ENCODE measurements at regions not wholly inside any gene's neighbourhood (a gene's known extent, or its start where the extent isn't known, plus 50 kb on each side); places are given as distances from the start of the nearest gene placed in this dataset.
"Not testable (repeated sequence)": the region's sequence is repeated elsewhere in the genome, so short reads cannot be mapped to it uniquely, and the experiment has no call there.

DNA sequence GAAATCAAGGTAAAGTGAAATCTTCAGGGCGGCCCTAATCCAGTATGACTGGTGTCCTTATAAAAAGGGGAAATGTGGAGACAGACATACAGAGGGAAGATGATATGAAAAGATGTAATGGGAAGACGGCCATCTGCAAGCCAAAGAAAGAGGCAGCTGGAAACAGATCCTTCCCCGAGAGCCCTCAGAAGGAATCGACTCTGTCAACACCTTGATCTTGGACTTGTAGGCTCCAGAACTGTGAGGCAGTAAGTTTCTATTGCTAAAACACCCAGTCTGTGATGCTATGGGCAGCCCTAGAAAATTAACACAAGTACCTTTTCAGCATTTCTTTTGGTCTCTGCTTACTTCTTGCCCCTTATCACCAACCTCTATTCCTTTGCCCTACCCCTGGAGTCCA lies 174.7 kb upstream of the TPM1 start:
- H3K9me3 ChIP-seq (ENCODE audit: insufficient read depth, low read length) = no peaks in the 10 kb centered on the region
- no peaks in the 10 kb centered on the region for H4K20me1 ChIP-seq (ENCODE audit: insufficient read depth, low read length)
- no peaks in the 10 kb centered on the region for H3K36me3 ChIP-seq (replicated peaks; ENCODE audit: low read depth, low read length)
- H2AFZ ChIP-seq (ENCODE audit: low read depth, low read length) = no peak overlapping the region
- peaks cover 14% of the 10 kb centered on the region; the same call in 1 of the 2 replicates for H3K27me3 ChIP-seq (ENCODE audit: low read depth, low read length)
- no peak overlapping the region for H3K27ac ChIP-seq (ENCODE audit: low read length)
- H3K4me1 ChIP-seq (ENCODE audit: low read length) = no peaks in the 10 kb centered on the region
- no peak overlapping the region for H3K4me2 ChIP-seq (ENCODE audit: low read length)
- H3K79me2 ChIP-seq (ENCODE audit: low read length) = no peaks in the 10 kb centered on the region
- no peak overlapping the region for H3K9ac ChIP-seq (ENCODE audit: low read length)
- no peak overlapping the region for H3K4me3 ChIP-seq (ENCODE audit: low read length)
- TF ChIP-seq CTCF (IDR thresholded peaks at IDR 0.05; ENCODE audit: low read depth, low read length) (no peak), EZH2phosphoT487 (IDR thresholded peaks at IDR 0.05; ENCODE audit: low read depth) (no peak)

DNA sequence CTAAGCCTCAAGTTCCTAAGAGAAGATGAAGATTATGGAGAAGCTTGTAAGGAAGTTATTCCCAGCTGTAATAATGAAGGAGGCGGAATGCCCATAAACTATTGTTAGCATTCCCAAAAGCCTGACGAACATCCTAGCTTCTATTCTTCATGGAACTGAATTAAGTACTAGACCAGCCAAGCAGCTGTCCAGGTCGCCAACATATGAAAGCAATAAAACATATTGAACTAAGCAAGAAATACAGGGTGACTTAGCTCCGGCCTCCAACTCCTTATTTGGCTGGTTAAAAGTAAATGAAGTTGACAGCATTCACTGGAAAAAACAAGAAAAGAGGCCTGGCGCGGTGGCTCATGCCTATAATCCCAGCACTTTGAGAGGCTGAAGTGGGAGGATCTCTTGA lies 174.0 kb upstream of the TPM1 start:
- Histone ChIP-seq H3K4me2 (ENCODE audit: low read length) (no peak overlapping the region), H3K27ac (ENCODE audit: low read length) (no peak overlapping the region), H3K4me1 (ENCODE audit: low read length) (no peaks in the 10 kb centered on the region), H4K20me1 (ENCODE audit: insufficient read depth, low read length) (no peaks in the 10 kb centered on the region), H3K27me3 (ENCODE audit: low read depth, low read length) (peaks cover 14% of the 10 kb centered on the region; the same call in 1 of the 2 replicates), H3K79me2 (ENCODE audit: low read length) (no peaks in the 10 kb centered on the region), H3K4me3 (ENCODE audit: low read length) (no peak overlapping the region), H3K36me3 (replicated peaks; ENCODE audit: low read depth, low read length) (no peaks in the 10 kb centered on the region), H3K9ac (ENCODE audit: low read length) (no peak overlapping the region), H2AFZ (ENCODE audit: low read depth, low read length) (no peak overlapping the region), H3K9me3 (ENCODE audit: insufficient read depth, low read length) (no peaks in the 10 kb centered on the region)
- TF ChIP-seq EZH2phosphoT487 (IDR thresholded peaks at IDR 0.05; ENCODE audit: low read depth) (no peak), CTCF (IDR thresholded peaks at IDR 0.05; ENCODE audit: low read depth, low read length) (no peak)

DNA sequence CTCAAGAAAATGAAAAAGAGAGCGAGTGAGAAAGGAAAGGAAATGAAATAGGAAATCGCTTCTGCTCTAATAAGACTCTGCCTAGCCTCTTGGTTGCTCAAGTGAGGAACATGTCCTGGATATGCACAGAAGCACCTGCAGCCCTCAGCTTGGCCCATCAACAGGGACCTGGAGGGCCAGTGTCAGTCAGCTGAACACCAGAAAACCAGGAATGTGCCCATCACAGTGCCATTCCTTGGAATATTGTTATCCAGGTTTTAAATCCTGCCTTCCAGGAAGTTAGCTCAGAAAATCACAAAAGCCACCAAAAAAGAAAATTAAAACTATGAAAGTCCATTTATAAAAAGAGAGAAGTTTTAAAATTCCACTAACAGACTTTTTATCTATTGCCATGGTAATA lies 173.4 kb upstream of the TPM1 start:
- Histone ChIP-seq H3K9ac (ENCODE audit: low read length) (no peak overlapping the region), H3K27ac (ENCODE audit: low read length) (no peak overlapping the region), H3K36me3 (replicated peaks; ENCODE audit: low read depth, low read length) (no peaks in the 10 kb centered on the region), H3K9me3 (ENCODE audit: insufficient read depth, low read length) (no peaks in the 10 kb centered on the region), H3K4me2 (ENCODE audit: low read length) (no peak overlapping the region), H2AFZ (ENCODE audit: low read depth, low read length) (no peak overlapping the region), H3K27me3 (ENCODE audit: low read depth, low read length) (peaks cover 14% of the 10 kb centered on the region; the same call in 1 of the 2 replicates), H3K4me1 (ENCODE audit: low read length) (no peaks in the 10 kb centered on the region), H3K4me3 (ENCODE audit: low read length) (no peak overlapping the region), H4K20me1 (ENCODE audit: insufficient read depth, low read length) (no peaks in the 10 kb centered on the region), H3K79me2 (ENCODE audit: low read length) (no peaks in the 10 kb centered on the region)
- TF ChIP-seq EZH2phosphoT487 (IDR thresholded peaks at IDR 0.05; ENCODE audit: low read depth) (no peak), CTCF (IDR thresholded peaks at IDR 0.05; ENCODE audit: low read depth, low read length) (no peak)

- Histone ChIP-seq H3K4me1 (ENCODE audit: low read length) (no peaks in the 10 kb centered on the region), H3K36me3 (replicated peaks; ENCODE audit: low read depth, low read length) (no peaks in the 10 kb centered on the region), H3K9ac (ENCODE audit: low read length) (no peak overlapping the region), H4K20me1 (ENCODE audit: insufficient read depth, low read length) (no peaks in the 10 kb centered on the region), H3K27me3 (ENCODE audit: low read depth, low read length) (peaks cover 14% of the 10 kb centered on the region; the same call in 1 of the 2 replicates), H3K79me2 (ENCODE audit: low read length) (no peaks in the 10 kb centered on the region), H3K9me3 (ENCODE audit: insufficient read depth, low read length) (no peaks in the 10 kb centered on the region), H3K4me2 (ENCODE audit: low read length) (no peak overlapping the region), H3K27ac (ENCODE audit: low read length) (no peak overlapping the region), H2AFZ (ENCODE audit: low read depth, low read length) (no peak overlapping the region), H3K4me3 (ENCODE audit: low read length) (no peak overlapping the region)
- TF ChIP-seq CTCF (IDR thresholded peaks at IDR 0.05; ENCODE audit: low read depth, low read length) (no peak), EZH2phosphoT487 (IDR thresholded peaks at IDR 0.05; ENCODE audit: low read depth) (no peak)
These were observed 172.3 kb upstream of the TPM1 start for GRCh38 chr15:62870216-62870615.

GRCh38 chr15:62870701-62871100 lies 171.8 kb upstream of the TPM1 start:
- H3K4me2 ChIP-seq (ENCODE audit: low read length); H3K4me1 ChIP-seq (ENCODE audit: low read length); H2AFZ ChIP-seq (ENCODE audit: low read depth, low read length); H4K20me1 ChIP-seq (ENCODE audit: insufficient read depth, low read length); H3K4me3 ChIP-seq (ENCODE audit: low read length); H3K9me3 ChIP-seq (ENCODE audit: insufficient read depth, low read length); H3K27ac ChIP-seq (ENCODE audit: low read length); H3K9ac ChIP-seq (ENCODE audit: low read length); H3K36me3 ChIP-seq (replicated peaks; ENCODE audit: low read depth, low read length); H3K79me2 ChIP-seq (ENCODE audit: low read length): not testable (repeated sequence)
- H3K27me3 ChIP-seq (ENCODE audit: low read depth, low read length) = peaks cover 14% of the 10 kb centered on the region; the same call in 1 of the 2 replicates

All from OCI-LY3 (cell line).